ENCODE measurements at regions not wholly inside any gene's neighbourhood (a gene's known extent, or its start where the extent isn't known, plus 50 kb on each side); places are given as distances from the start of the nearest gene placed in this dataset.

- no peak for DNase-seq (ENCODE audit: low read depth, low spot score)
- Histone ChIP-seq H3K4me1 (ENCODE audit: insufficient read depth, insufficient read length) (no peaks in the 10 kb centered on the region), H3K9ac (ENCODE audit: insufficient read length, low read depth) (no peak overlapping the region), H3K36me3 (ENCODE audit: insufficient read depth, insufficient read length, low read length) (no peaks in the 10 kb centered on the region), H3K9me3 (ENCODE audit: insufficient read depth, low read length) (no peaks in the 10 kb centered on the region), H3K4me3 (ENCODE audit: insufficient read length, low read depth) (no peak overlapping the region), H3K27me3 (ENCODE audit: insufficient read depth, insufficient read length) (no peaks in the 10 kb centered on the region)
- TF ChIP-seq SUZ12 (IDR thresholded peaks at IDR 0.05; ENCODE audit: extremely low read depth, insufficient read depth, insufficient read length): no peak
- TF ChIP-seq ZNF274 (IDR thresholded peaks at IDR 0.05; ENCODE audit: low read depth, low read length): no peak
- no peak for TF ChIP-seq YY1 (IDR thresholded peaks at IDR 0.05; ENCODE audit: insufficient read depth, insufficient read length)
These were observed 457.8 kb downstream of the EIPR1 start for GRCh38 chr2:2919574-2920365.

GRCh38 chr2:2919026-2919425 lies 458.6 kb downstream of the EIPR1 start:
- Histone ChIP-seq H3K4me1 (ENCODE audit: insufficient read depth, insufficient read length) (no peaks in the 10 kb centered on the region), H3K9me3 (ENCODE audit: insufficient read depth, low read length) (no peaks in the 10 kb centered on the region), H3K4me3 (ENCODE audit: insufficient read length, low read depth) (no peak overlapping the region), H3K36me3 (ENCODE audit: insufficient read depth, insufficient read length, low read length) (no peaks in the 10 kb centered on the region), H3K27me3 (ENCODE audit: insufficient read depth, insufficient read length) (no peaks in the 10 kb centered on the region), H3K9ac (ENCODE audit: insufficient read length, low read depth) (no peak overlapping the region)
- TF ChIP-seq SUZ12 (IDR thresholded peaks at IDR 0.05; ENCODE audit: extremely low read depth, insufficient read depth, insufficient read length): no peak
- no peak for TF ChIP-seq ZNF274 (IDR thresholded peaks at IDR 0.05; ENCODE audit: low read depth, low read length)
- TF ChIP-seq YY1 (IDR thresholded peaks at IDR 0.05; ENCODE audit: insufficient read depth, insufficient read length): no peak
- no peak for DNase-seq (ENCODE audit: low read depth, low spot score)

- no peak overlapping the region for H3K9ac ChIP-seq (ENCODE audit: insufficient read length, low read depth)
- no peaks in the 10 kb centered on the region for H3K36me3 ChIP-seq (ENCODE audit: insufficient read depth, insufficient read length, low read length)
- no peak for DNase-seq (ENCODE audit: low read depth, low spot score)
- no peak overlapping the region for H3K4me3 ChIP-seq (ENCODE audit: insufficient read length, low read depth)
- H3K4me1 ChIP-seq (ENCODE audit: insufficient read depth, insufficient read length): no peaks in the 10 kb centered on the region
- H3K9me3 ChIP-seq (ENCODE audit: insufficient read depth, low read length): no peaks in the 10 kb centered on the region
- H3K27me3 ChIP-seq (ENCODE audit: insufficient read depth, insufficient read length): no peaks in the 10 kb centered on the region
- TF ChIP-seq SUZ12 (IDR thresholded peaks at IDR 0.05; ENCODE audit: extremely low read depth, insufficient read depth, insufficient read length) (no peak), YY1 (IDR thresholded peaks at IDR 0.05; ENCODE audit: insufficient read depth, insufficient read length) (no peak), ZNF274 (IDR thresholded peaks at IDR 0.05; ENCODE audit: low read depth, low read length) (no peak)
These were observed 461.0 kb downstream of the EIPR1 start for GRCh38 chr2:2916621-2917020.

- Histone ChIP-seq H3K36me3 (ENCODE audit: insufficient read depth, insufficient read length, low read length) (no peaks in the 10 kb centered on the region), H3K27me3 (ENCODE audit: insufficient read depth, insufficient read length) (no peaks in the 10 kb centered on the region), H3K4me1 (ENCODE audit: insufficient read depth, insufficient read length) (no peaks in the 10 kb centered on the region), H3K9me3 (ENCODE audit: insufficient read depth, low read length) (no peaks in the 10 kb centered on the region), H3K9ac (ENCODE audit: insufficient read length, low read depth) (no peak overlapping the region), H3K4me3 (ENCODE audit: insufficient read length, low read depth) (no peak overlapping the region)
- TF ChIP-seq SUZ12 (IDR thresholded peaks at IDR 0.05; ENCODE audit: extremely low read depth, insufficient read depth, insufficient read length) (no peak), ZNF274 (IDR thresholded peaks at IDR 0.05; ENCODE audit: low read depth, low read length) (no peak), YY1 (IDR thresholded peaks at IDR 0.05; ENCODE audit: insufficient read depth, insufficient read length) (no peak)
- DNase-seq (ENCODE audit: low read depth, low spot score): no peak
These were observed 463.4 kb downstream of the EIPR1 start for GRCh38 chr2:2914252-2914651.

GRCh38 chr2:2913601-2914120 lies 464.0 kb downstream of the EIPR1 start:
- H3K4me3 ChIP-seq (ENCODE audit: insufficient read length, low read depth): no peak overlapping the region
- no peak overlapping the region for H3K9ac ChIP-seq (ENCODE audit: insufficient read length, low read depth)
- H3K27me3 ChIP-seq (ENCODE audit: insufficient read depth, insufficient read length): no peaks in the 10 kb centered on the region
- DNase-seq (ENCODE audit: low read depth, low spot score): no peak
- no peaks in the 10 kb centered on the region for H3K36me3 ChIP-seq (ENCODE audit: insufficient read depth, insufficient read length, low read length)
- no peaks in the 10 kb centered on the region for H3K9me3 ChIP-seq (ENCODE audit: insufficient read depth, low read length)
- no peaks in the 10 kb centered on the region for H3K4me1 ChIP-seq (ENCODE audit: insufficient read depth, insufficient read length)
- TF ChIP-seq YY1 (IDR thresholded peaks at IDR 0.05; ENCODE audit: insufficient read depth, insufficient read length) (no peak), ZNF274 (IDR thresholded peaks at IDR 0.05; ENCODE audit: low read depth, low read length) (no peak), SUZ12 (IDR thresholded peaks at IDR 0.05; ENCODE audit: extremely low read depth, insufficient read depth, insufficient read length) (no peak)

- TF ChIP-seq ZNF274 (IDR thresholded peaks at IDR 0.05; ENCODE audit: low read depth, low read length) (no peak), YY1 (IDR thresholded peaks at IDR 0.05; ENCODE audit: insufficient read depth, insufficient read length) (no peak), SUZ12 (IDR thresholded peaks at IDR 0.05; ENCODE audit: extremely low read depth, insufficient read depth, insufficient read length) (no peak)
- DNase-seq (ENCODE audit: low read depth, low spot score): no peak
- H3K9ac ChIP-seq (ENCODE audit: insufficient read length, low read depth): no peak overlapping the region
- H3K36me3 ChIP-seq (ENCODE audit: insufficient read depth, insufficient read length, low read length): no peaks in the 10 kb centered on the region
- no peaks in the 10 kb centered on the region for H3K27me3 ChIP-seq (ENCODE audit: insufficient read depth, insufficient read length)
- H3K4me3 ChIP-seq (ENCODE audit: insufficient read length, low read depth): no peak overlapping the region
- no peaks in the 10 kb centered on the region for H3K4me1 ChIP-seq (ENCODE audit: insufficient read depth, insufficient read length)
- no peaks in the 10 kb centered on the region for H3K9me3 ChIP-seq (ENCODE audit: insufficient read depth, low read length)
These were observed 464.9 kb downstream of the EIPR1 start for GRCh38 chr2:2912731-2913130.

- Histone ChIP-seq H3K4me3 (ENCODE audit: insufficient read length, low read depth) (no peak overlapping the region), H3K27me3 (ENCODE audit: insufficient read depth, insufficient read length) (no peaks in the 10 kb centered on the region), H3K36me3 (ENCODE audit: insufficient read depth, insufficient read length, low read length) (no peaks in the 10 kb centered on the region), H3K9ac (ENCODE audit: insufficient read length, low read depth) (no peak overlapping the region), H3K9me3 (ENCODE audit: insufficient read depth, low read length) (no peaks in the 10 kb centered on the region), H3K4me1 (ENCODE audit: insufficient read depth, insufficient read length) (no peaks in the 10 kb centered on the region)
- TF ChIP-seq YY1 (IDR thresholded peaks at IDR 0.05; ENCODE audit: insufficient read depth, insufficient read length) (no peak), SUZ12 (IDR thresholded peaks at IDR 0.05; ENCODE audit: extremely low read depth, insufficient read depth, insufficient read length) (no peak), ZNF274 (IDR thresholded peaks at IDR 0.05; ENCODE audit: low read depth, low read length) (no peak)
- DNase-seq (ENCODE audit: low read depth, low spot score): no peak
These were observed 465.3 kb downstream of the EIPR1 start for GRCh38 chr2:2912293-2912692.

Measured in NT2/D1 (cell line).